HepG2 (cell line): ENCODE measurements at regions not wholly inside any gene's neighbourhood (a gene's known extent, or its start where the extent isn't known, plus 50 kb on each side); places are given as distances from the start of the nearest gene placed in this dataset.

ENCODE experiments used
- KAT8 ChIP-seq: IDR thresholded peaks from 2 replicates; pipeline ENCODE4 v1.6.1; 2016; ENCODE audit warnings: missing genetic modification reagents, missing compliant biosample characterization
- MAFK ChIP-seq, 2 experiments: IDR thresholded peaks in 1 of 2; conservative IDR thresholded peaks in 1 of 2; 2 replicates each; pipeline ENCODE4 v1.6.1; 2011; ENCODE audit warnings: improper control_type of control experiment in 2 of 2, low read length in 2 of 2
- NFE2L2 ChIP-seq: fragments of 150-350 bp; IDR thresholded peaks from 2 replicates; pipeline ENCODE4 v1.6.1; 2014; ENCODE audit warnings: low read length
- SALL1 ChIP-seq: sonication (generic); formaldehyde crosslinking; IDR thresholded peaks from 2 replicates; pipeline ENCODE4 v1.8.0; 2022; ENCODE audit warnings: mild to moderate bottlenecking, missing genetic modification reagents
- ZBTB7B ChIP-seq: sonication (generic); formaldehyde crosslinking; IDR thresholded peaks from 2 replicates; pipeline ENCODE4 v1.4.0; 2020; ENCODE audit warnings: missing genetic modification reagents
- ZNF17 ChIP-seq: sonication (generic); formaldehyde crosslinking; IDR thresholded peaks from 2 replicates; pipeline ENCODE4 v1.5.0; 2020; ENCODE audit warnings: mild to moderate bottlenecking, missing genetic modification reagents
- ZNF577 ChIP-seq: sonication (generic); formaldehyde crosslinking; IDR thresholded peaks from 2 replicates; pipeline ENCODE4 v1.4.0; 2020; ENCODE audit warnings: mild to moderate bottlenecking, low read depth, missing genetic modification reagents, borderline replicate concordance
- TF ChIP-seq, protein P1 (sequence below): sonication (generic); formaldehyde crosslinking; IDR thresholded peaks from 2 replicates; pipeline ENCODE4 v1.4.0; 2020; ENCODE audit warnings: missing genetic modification reagents
- TF ChIP-seq, protein P2 (sequence below): fragments of 450-650 bp; IDR thresholded peaks from 2 replicates; pipeline ENCODE4 v1.6.1; 2017
- TF ChIP-seq, protein P3 (sequence below): sonication (generic); formaldehyde crosslinking; IDR thresholded peaks from 2 replicates; pipeline ENCODE4 v1.9.0; 2021; ENCODE audit warnings: missing genetic modification reagents, borderline replicate concordance
- TF ChIP-seq, protein P4 (sequence below): IDR thresholded peaks from 2 replicates; pipeline ENCODE4 v1.6.1; 2018; ENCODE audit warnings: missing genetic modification reagents
- TF ChIP-seq, protein P5 (sequence below): IDR thresholded peaks from 2 replicates; pipeline ENCODE4 v1.6.1; 2012; ENCODE audit warnings: low read length, improper control_type of control experiment
- TF ChIP-seq, protein P6 (sequence below): sonication (generic); formaldehyde crosslinking; IDR thresholded peaks from 2 replicates; pipeline ENCODE4 v1.4.0; 2020; ENCODE audit warnings: missing genetic modification reagents, borderline replicate concordance

DNA sequence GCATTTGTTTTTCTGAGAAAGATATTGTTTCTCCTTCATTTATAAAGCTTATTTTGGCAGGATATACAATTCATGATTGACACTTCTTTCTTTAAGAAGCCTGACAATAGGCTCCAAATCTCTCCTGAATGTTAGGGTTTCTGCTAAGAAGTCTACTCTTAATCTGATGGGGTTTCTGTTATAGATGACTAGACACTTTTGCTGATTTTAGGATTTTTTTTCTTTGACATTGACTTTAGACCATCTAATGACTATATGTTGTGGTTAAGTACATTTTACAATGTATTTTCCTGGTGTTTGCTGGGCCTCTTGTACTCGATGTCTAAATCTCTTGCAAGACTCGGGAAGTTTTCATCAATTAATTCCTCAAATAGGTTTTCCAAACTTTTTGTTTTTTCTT lies 321.8 kb upstream of the SMIM30 start (continued):
- TF ChIP-seq ZNF577 (CRISPR knock-in tag), result no peak
- TF ChIP-seq, protein P1, sequence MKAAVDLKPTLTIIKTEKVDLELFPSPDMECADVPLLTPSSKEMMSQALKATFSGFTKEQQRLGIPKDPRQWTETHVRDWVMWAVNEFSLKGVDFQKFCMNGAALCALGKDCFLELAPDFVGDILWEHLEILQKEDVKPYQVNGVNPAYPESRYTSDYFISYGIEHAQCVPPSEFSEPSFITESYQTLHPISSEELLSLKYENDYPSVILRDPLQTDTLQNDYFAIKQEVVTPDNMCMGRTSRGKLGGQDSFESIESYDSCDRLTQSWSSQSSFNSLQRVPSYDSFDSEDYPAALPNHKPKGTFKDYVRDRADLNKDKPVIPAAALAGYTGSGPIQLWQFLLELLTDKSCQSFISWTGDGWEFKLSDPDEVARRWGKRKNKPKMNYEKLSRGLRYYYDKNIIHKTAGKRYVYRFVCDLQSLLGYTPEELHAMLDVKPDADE (CRISPR knock-in tag), result no peak
- TF ChIP-seq ZBTB7B (CRISPR knock-in tag), result no peak
- no peak for TF ChIP-seq KAT8 (CRISPR knock-in tag)
- TF ChIP-seq, protein P2, sequence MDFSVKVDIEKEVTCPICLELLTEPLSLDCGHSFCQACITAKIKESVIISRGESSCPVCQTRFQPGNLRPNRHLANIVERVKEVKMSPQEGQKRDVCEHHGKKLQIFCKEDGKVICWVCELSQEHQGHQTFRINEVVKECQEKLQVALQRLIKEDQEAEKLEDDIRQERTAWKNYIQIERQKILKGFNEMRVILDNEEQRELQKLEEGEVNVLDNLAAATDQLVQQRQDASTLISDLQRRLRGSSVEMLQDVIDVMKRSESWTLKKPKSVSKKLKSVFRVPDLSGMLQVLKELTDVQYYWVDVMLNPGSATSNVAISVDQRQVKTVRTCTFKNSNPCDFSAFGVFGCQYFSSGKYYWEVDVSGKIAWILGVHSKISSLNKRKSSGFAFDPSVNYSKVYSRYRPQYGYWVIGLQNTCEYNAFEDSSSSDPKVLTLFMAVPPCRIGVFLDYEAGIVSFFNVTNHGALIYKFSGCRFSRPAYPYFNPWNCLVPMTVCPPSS, result no peak
- TF ChIP-seq, protein P3, sequence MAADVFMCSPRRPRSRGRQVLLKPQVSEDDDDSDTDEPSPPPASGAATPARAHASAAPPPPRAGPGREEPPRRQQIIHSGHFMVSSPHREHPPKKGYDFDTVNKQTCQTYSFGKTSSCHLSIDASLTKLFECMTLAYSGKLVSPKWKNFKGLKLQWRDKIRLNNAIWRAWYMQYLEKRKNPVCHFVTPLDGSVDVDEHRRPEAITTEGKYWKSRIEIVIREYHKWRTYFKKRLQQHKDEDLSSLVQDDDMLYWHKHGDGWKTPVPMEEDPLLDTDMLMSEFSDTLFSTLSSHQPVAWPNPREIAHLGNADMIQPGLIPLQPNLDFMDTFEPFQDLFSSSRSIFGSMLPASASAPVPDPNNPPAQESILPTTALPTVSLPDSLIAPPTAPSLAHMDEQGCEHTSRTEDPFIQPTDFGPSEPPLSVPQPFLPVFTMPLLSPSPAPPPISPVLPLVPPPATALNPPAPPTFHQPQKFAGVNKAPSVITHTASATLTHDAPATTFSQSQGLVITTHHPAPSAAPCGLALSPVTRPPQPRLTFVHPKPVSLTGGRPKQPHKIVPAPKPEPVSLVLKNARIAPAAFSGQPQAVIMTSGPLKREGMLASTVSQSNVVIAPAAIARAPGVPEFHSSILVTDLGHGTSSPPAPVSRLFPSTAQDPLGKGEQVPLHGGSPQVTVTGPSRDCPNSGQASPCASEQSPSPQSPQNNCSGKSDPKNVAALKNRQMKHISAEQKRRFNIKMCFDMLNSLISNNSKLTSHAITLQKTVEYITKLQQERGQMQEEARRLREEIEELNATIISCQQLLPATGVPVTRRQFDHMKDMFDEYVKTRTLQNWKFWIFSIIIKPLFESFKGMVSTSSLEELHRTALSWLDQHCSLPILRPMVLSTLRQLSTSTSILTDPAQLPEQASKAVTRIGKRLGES (CRISPR knock-in tag), result no peak
- TF ChIP-seq, protein P4, sequence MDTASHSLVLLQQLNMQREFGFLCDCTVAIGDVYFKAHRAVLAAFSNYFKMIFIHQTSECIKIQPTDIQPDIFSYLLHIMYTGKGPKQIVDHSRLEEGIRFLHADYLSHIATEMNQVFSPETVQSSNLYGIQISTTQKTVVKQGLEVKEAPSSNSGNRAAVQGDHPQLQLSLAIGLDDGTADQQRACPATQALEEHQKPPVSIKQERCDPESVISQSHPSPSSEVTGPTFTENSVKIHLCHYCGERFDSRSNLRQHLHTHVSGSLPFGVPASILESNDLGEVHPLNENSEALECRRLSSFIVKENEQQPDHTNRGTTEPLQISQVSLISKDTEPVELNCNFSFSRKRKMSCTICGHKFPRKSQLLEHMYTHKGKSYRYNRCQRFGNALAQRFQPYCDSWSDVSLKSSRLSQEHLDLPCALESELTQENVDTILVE (CRISPR knock-in tag), result no peak
- peak; percentile 46 to 64; a peak in 3 of 4 replicates for TF ChIP-seq MAFK (conservative IDR thresholded peaks at IDR 0.05 in 1 of 2, IDR thresholded peaks at IDR 0.05 in 1 of 2; ENCODE audit: low read length in 2 of 2)
- TF ChIP-seq, protein P5, sequence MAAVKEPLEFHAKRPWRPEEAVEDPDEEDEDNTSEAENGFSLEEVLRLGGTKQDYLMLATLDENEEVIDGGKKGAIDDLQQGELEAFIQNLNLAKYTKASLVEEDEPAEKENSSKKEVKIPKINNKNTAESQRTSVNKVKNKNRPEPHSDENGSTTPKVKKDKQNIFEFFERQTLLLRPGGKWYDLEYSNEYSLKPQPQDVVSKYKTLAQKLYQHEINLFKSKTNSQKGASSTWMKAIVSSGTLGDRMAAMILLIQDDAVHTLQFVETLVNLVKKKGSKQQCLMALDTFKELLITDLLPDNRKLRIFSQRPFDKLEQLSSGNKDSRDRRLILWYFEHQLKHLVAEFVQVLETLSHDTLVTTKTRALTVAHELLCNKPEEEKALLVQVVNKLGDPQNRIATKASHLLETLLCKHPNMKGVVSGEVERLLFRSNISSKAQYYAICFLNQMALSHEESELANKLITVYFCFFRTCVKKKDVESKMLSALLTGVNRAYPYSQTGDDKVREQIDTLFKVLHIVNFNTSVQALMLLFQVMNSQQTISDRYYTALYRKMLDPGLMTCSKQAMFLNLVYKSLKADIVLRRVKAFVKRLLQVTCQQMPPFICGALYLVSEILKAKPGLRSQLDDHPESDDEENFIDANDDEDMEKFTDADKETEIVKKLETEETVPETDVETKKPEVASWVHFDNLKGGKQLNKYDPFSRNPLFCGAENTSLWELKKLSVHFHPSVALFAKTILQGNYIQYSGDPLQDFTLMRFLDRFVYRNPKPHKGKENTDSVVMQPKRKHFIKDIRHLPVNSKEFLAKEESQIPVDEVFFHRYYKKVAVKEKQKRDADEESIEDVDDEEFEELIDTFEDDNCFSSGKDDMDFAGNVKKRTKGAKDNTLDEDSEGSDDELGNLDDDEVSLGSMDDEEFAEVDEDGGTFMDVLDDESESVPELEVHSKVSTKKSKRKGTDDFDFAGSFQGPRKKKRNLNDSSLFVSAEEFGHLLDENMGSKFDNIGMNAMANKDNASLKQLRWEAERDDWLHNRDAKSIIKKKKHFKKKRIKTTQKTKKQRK, result no peak
- TF ChIP-seq, protein P6, sequence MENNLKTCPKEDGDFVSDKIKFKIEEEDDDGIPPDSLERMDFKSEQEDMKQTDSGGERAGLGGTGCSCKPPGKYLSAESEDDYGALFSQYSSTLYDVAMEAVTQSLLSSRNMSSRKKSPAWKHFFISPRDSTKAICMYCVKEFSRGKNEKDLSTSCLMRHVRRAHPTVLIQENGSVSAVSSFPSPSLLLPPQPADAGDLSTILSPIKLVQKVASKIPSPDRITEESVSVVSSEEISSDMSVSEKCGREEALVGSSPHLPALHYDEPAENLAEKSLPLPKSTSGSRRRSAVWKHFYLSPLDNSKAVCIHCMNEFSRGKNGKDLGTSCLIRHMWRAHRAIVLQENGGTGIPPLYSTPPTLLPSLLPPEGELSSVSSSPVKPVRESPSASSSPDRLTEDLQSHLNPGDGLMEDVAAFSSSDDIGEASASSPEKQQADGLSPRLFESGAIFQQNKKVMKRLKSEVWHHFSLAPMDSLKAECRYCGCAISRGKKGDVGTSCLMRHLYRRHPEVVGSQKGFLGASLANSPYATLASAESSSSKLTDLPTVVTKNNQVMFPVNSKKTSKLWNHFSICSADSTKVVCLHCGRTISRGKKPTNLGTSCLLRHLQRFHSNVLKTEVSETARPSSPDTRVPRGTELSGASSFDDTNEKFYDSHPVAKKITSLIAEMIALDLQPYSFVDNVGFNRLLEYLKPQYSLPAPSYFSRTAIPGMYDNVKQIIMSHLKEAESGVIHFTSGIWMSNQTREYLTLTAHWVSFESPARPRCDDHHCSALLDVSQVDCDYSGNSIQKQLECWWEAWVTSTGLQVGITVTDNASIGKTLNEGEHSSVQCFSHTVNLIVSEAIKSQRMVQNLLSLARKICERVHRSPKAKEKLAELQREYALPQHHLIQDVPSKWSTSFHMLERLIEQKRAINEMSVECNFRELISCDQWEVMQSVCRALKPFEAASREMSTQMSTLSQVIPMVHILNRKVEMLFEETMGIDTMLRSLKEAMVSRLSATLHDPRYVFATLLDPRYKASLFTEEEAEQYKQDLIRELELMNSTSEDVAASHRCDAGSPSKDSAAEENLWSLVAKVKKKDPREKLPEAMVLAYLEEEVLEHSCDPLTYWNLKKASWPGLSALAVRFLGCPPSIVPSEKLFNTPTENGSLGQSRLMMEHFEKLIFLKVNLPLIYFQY, result no peak
- TF ChIP-seq SALL1, result no peak
- TF ChIP-seq NFE2L2, result peak; percentile 32; the same call in 1 of the 2 replicates
- no peak for TF ChIP-seq ZNF17 (CRISPR knock-in tag)
